Effector CD8-positive, alpha-beta T cell (primary cell): ENCODE measurements at regions not wholly inside any gene's neighbourhood (a gene's known extent, or its start where the extent isn't known, plus 50 kb on each side); places are given as distances from the start of the nearest gene placed in this dataset.

Experiments used
- DNase-seq: peaks from one replicate; lab custom pipeline; 2025; lab: John Stamatoyannopoulos, UW

DNA sequence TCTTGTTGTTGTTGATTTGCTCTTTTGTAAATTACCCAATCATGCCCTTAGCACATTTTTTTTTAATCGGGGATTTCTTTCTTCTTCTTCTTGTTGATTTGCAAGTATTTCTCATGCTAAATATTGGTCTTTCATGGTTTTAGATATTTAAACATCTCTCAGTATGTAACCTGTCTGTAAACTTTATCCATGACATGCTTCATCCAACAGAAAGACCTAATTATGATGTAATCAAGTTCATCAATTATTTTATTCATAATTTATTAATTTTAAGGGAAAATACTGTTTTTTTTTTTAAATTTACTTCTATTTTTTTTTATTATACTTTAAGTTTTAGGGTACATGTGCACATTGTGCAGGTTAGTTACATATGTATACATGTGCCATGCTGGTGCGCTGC, 69.8 kb downstream of the TNFSF18 start:
- no peak for DNase-seq
